Neural cell (in vitro differentiated cells): ENCODE measurements at regions not wholly inside any gene's neighbourhood (a gene's known extent, or its start where the extent isn't known, plus 50 kb on each side); places are given as distances from the start of the nearest gene placed in this dataset.

ENCODE experiments used
- H2AFZ ChIP-seq: fragments of 200-600, 300-800 bp; sonication (generic), shearing (Covaris generic); 2 replicates; pipeline ENCODE4 v1.6.0; 2014; ENCODE audit warnings: low read depth, mild to moderate bottlenecking, antibody characterized with exemption, low read length, moderate library complexity
- H3F3A ChIP-seq: fragments of 200-600 bp; shearing (Covaris generic); 2 replicates; pipeline ENCODE4 v1.6.1; 2016; ENCODE audit warnings: mild to moderate bottlenecking, moderate library complexity, mixed read lengths, antibody characterized with exemption, low read length; ENCODE audit not compliant: insufficient read depth, poor library complexity, severe bottlenecking
- H3K27ac ChIP-seq: fragments of 200-600, 300-800 bp; sonication (generic), shearing (Covaris generic); 2 replicates; pipeline ENCODE4 v1.5.1; 2014; ENCODE audit warnings: mild to moderate bottlenecking, low read length, moderate library complexity
- H3K27me3 ChIP-seq: fragments of 300-800, 200-600 bp; sonication (generic), shearing (Covaris generic); 2 replicates; pipeline ENCODE4 v1.6.0; 2014; ENCODE audit warnings: mild to moderate bottlenecking, low read depth, low read length, moderate library complexity; ENCODE audit not compliant: insufficient read depth
- H3K36me3 ChIP-seq: fragments of 300-800, 200-600 bp; sonication (generic), shearing (Covaris generic); 2 replicates; pipeline ENCODE4 v1.5.1; 2014; ENCODE audit warnings: mild to moderate bottlenecking, antibody characterized with exemption, low read length, moderate library complexity; ENCODE audit not compliant: insufficient read depth
- H3K4me2 ChIP-seq: fragments of 300-800, 200-600 bp; sonication (generic), shearing (Covaris generic); 2 replicates; pipeline ENCODE4 v1.6.0; 2014; ENCODE audit warnings: mild to moderate bottlenecking, low read length
- H3K4me3 ChIP-seq: fragments of 300-800, 200-600 bp; sonication (generic), shearing (Covaris generic); 2 replicates; pipeline ENCODE4 v1.5.1; 2014; ENCODE audit warnings: mild to moderate bottlenecking, low read length, moderate library complexity
- H3K79me2 ChIP-seq: fragments of 200-600 bp; shearing (Covaris generic); replicated peaks from 2 replicates; pipeline ENCODE4 v1.6.0; 2014; ENCODE audit warnings: mild to moderate bottlenecking, low read length, moderate library complexity; ENCODE audit not compliant: insufficient read depth
- H3K9ac ChIP-seq: fragments of 300-800, 200-600 bp; sonication (generic), shearing (Covaris generic); 2 replicates; pipeline ENCODE4 v1.6.1; 2016; ENCODE audit warnings: mild to moderate bottlenecking, low read length, mixed read lengths
- H3K9me2 ChIP-seq: fragments of 200-600 bp; shearing (Covaris generic); 2 replicates; pipeline ENCODE4 v1.6.1; 2016; ENCODE audit warnings: mild to moderate bottlenecking, low read length, mixed read lengths; ENCODE audit not compliant: insufficient read depth
- H3K9me3 ChIP-seq: fragments of 200-600, 300-800 bp; sonication (generic), shearing (Covaris generic); 2 replicates; pipeline ENCODE4 v1.6.1; 2016; ENCODE audit warnings: mild to moderate bottlenecking, mixed run types, low read length, moderate library complexity, mixed read lengths
- H4K20me1 ChIP-seq: fragments of 200-600 bp; shearing (Covaris generic); 2 replicates; pipeline ENCODE4 v1.6.1; 2016; ENCODE audit warnings: mild to moderate bottlenecking, mixed run types; ENCODE audit not compliant: insufficient read depth
- EP300 ChIP-seq: fragments of 450-650 bp; conservative IDR thresholded peaks from 2 replicates; pipeline ENCODE4 v1.6.1; 2014; ENCODE audit warnings: antibody characterized with exemption, mild to moderate bottlenecking, moderate library complexity; ENCODE audit not compliant: poor library complexity, severe bottlenecking
- EZH2 ChIP-seq: fragments of 200-600, 300-800 bp; shearing (Covaris generic), sonication (generic); IDR thresholded peaks from 2 replicates; pipeline ENCODE4 v1.6.1; 2014; ENCODE audit warnings: antibody characterized with exemption, low read length, borderline replicate concordance, mild to moderate bottlenecking; ENCODE audit not compliant: insufficient read depth, poor library complexity, severe bottlenecking
- MXI1 ChIP-seq: fragments of 450-650 bp; conservative IDR thresholded peaks from 2 replicates; pipeline ENCODE4 v1.6.1; 2014; ENCODE audit warnings: antibody characterized with exemption, mild to moderate bottlenecking; ENCODE audit not compliant: poor library complexity, severe bottlenecking
- POLR2AphosphoS5 ChIP-seq: IDR thresholded peaks from 2 replicates; pipeline ENCODE4 v1.6.1; 2012
- RAD21 ChIP-seq: fragments of 450-650 bp; conservative IDR thresholded peaks from 2 replicates; pipeline ENCODE4 v1.6.1; 2014; ENCODE audit warnings: antibody characterized with exemption, mild to moderate bottlenecking, moderate library complexity
- REST ChIP-seq: IDR thresholded peaks from 2 replicates; pipeline ENCODE4 v1.6.1; 2012; ENCODE audit warnings: borderline replicate concordance
- SMC3 ChIP-seq: fragments of 450-650 bp; conservative IDR thresholded peaks from 2 replicates; pipeline ENCODE4 v1.6.1; 2014; ENCODE audit warnings: antibody characterized with exemption, mild to moderate bottlenecking, moderate library complexity; ENCODE audit not compliant: poor library complexity
- TAF1 ChIP-seq: IDR thresholded peaks from 2 replicates; pipeline ENCODE4 v1.6.1; 2012; ENCODE audit warnings: low read depth
- TF ChIP-seq, protein P1 (sequence below): fragments of 450-650 bp; IDR thresholded peaks from 2 replicates; pipeline ENCODE4 v1.5.1; 2014; ENCODE audit warnings: antibody characterized with exemption, mild to moderate bottlenecking, moderate library complexity; ENCODE audit not compliant: poor library complexity, severe bottlenecking

GRCh38 chr2:19667536-19667949, 234.2 kb downstream of the TTC32 start:
- Histone ChIP-seq H3K27me3 (no peaks in the 10 kb centered on the region), H3K9ac (no peak overlapping the region), H3K9me3 (no peaks in the 10 kb centered on the region), H2AFZ (no peak overlapping the region), H3K79me2 (no peaks in the 10 kb centered on the region), H3K4me2 (no peak overlapping the region), H3F3A (no peaks in the 10 kb centered on the region), H3K4me3 (no peak overlapping the region), H3K36me3 (no peaks in the 10 kb centered on the region), H3K9me2 (no peaks in the 10 kb centered on the region), H4K20me1 (no peaks in the 10 kb centered on the region), H3K27ac (no peak overlapping the region)
- TF ChIP-seq EP300 (no peak), POLR2AphosphoS5 (no peak), RAD21 (no peak), REST (no peak), TAF1 (no peak), SMC3 (no peak), EZH2 (no peak), MXI1 (no peak)
- TF ChIP-seq, protein P1, sequence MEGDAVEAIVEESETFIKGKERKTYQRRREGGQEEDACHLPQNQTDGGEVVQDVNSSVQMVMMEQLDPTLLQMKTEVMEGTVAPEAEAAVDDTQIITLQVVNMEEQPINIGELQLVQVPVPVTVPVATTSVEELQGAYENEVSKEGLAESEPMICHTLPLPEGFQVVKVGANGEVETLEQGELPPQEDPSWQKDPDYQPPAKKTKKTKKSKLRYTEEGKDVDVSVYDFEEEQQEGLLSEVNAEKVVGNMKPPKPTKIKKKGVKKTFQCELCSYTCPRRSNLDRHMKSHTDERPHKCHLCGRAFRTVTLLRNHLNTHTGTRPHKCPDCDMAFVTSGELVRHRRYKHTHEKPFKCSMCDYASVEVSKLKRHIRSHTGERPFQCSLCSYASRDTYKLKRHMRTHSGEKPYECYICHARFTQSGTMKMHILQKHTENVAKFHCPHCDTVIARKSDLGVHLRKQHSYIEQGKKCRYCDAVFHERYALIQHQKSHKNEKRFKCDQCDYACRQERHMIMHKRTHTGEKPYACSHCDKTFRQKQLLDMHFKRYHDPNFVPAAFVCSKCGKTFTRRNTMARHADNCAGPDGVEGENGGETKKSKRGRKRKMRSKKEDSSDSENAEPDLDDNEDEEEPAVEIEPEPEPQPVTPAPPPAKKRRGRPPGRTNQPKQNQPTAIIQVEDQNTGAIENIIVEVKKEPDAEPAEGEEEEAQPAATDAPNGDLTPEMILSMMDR: no peak

GRCh38 chr2:19667085-19667484, 234.7 kb downstream of the TTC32 start:
- H3K4me3 ChIP-seq: no peak overlapping the region
- H3K27ac ChIP-seq: no peak overlapping the region
- no peaks in the 10 kb centered on the region for H3K27me3 ChIP-seq
- H3K36me3 ChIP-seq: no peaks in the 10 kb centered on the region
- TF ChIP-seq MXI1: no peak
- peak; percentile 63 for TF ChIP-seq SMC3
- peak; percentile 64 for TF ChIP-seq RAD21
- TF ChIP-seq, protein P1: peak; percentile 52
- H3K79me2 ChIP-seq: no peaks in the 10 kb centered on the region
- no peaks in the 10 kb centered on the region for H3F3A ChIP-seq
- no peak overlapping the region for H3K4me2 ChIP-seq
- no peaks in the 10 kb centered on the region for H3K9me3 ChIP-seq
- no peak overlapping the region for H2AFZ ChIP-seq
- no peaks in the 10 kb centered on the region for H4K20me1 ChIP-seq
- H3K9ac ChIP-seq: no peak overlapping the region
- H3K9me2 ChIP-seq: no peaks in the 10 kb centered on the region
